ENCODE measurements at regions not wholly inside any gene's neighbourhood (a gene's known extent, or its start where the extent isn't known, plus 50 kb on each side); places are given as distances from the start of the nearest gene placed in this dataset.

GRCh38 chr5:116799401-116799800 is 224.8 kb upstream of the SEMA6A start:
- CTCF ChIA-PET, result no interaction called here
- POLR2A ChIA-PET, result no interaction called here
- DNase-seq (ENCODE audit: low read depth in 1 of 2, low spot score in 1 of 2) (no peak), ATAC-seq (no peak), FAIRE-seq (no peak)
- no peak overlapping the region for H3K4me2 ChIP-seq
- H3K4me1 ChIP-seq, result no peaks in the 10 kb centered on the region
- H3K4me3 ChIP-seq, result no peak overlapping the region
- no peak for TF ChIP-seq EHF (CRISPR knock-in tag; IDR thresholded peaks at IDR 0.05)
- TF ChIP-seq POLR2A (IDR thresholded peaks at IDR 0.05; ENCODE audit: low read length), result no peak
- no peak for TF ChIP-seq E2F6 (IDR thresholded peaks at IDR 0.05; ENCODE audit: borderline replicate concordance, low read depth)
- no peak for TF ChIP-seq MAFK (IDR thresholded peaks at IDR 0.05; ENCODE audit: partially characterized antibody)
- no peak for TF ChIP-seq FOXS1 (CRISPR knock-in tag; IDR thresholded peaks at IDR 0.05)
- H3K9me3 ChIP-seq, result no peaks in the 10 kb centered on the region
- no peak overlapping the region for H3K27ac ChIP-seq
- 73% methylated on average over 3 of the region's 3 CpGs for WGBS (ENCODE audit: missing lambda C conversion rate)

GRCh38 chr5:116795189-116795588 is 220.6 kb upstream of the SEMA6A start:
- ATAC-seq (no peak), FAIRE-seq (no peak), DNase-seq (ENCODE audit: low read depth in 1 of 2, low spot score in 1 of 2) (no peak)
- no peak overlapping the region for H3K27ac ChIP-seq
- CTCF ChIA-PET, result no interaction called here
- POLR2A ChIA-PET, result no interaction called here
- TF ChIP-seq RFX5 (IDR thresholded peaks at IDR 0.05) (no peak), HOXB13 (CRISPR knock-in tag; IDR thresholded peaks at IDR 0.05; ENCODE audit: low read depth) (no peak), GATA3 (IDR thresholded peaks at IDR 0.05; ENCODE audit: borderline replicate concordance) (no peak), FOSB (CRISPR knock-in tag; IDR thresholded peaks at IDR 0.05) (no peak), HMGXB4 (CRISPR knock-in tag; IDR thresholded peaks at IDR 0.05; ENCODE audit: borderline replicate concordance) (no peak), HDAC2 (IDR thresholded peaks at IDR 0.05) (no peak), EHF (CRISPR knock-in tag; IDR thresholded peaks at IDR 0.05) (no peak), TFCP2L1 (CRISPR knock-in tag; IDR thresholded peaks at IDR 0.05) (no peak), MAZ (IDR thresholded peaks at IDR 0.05; ENCODE audit: borderline replicate concordance, low read depth, low read length) (no peak), FOSL2 (IDR thresholded peaks at IDR 0.05) (no peak), FOSL2 (CRISPR knock-in tag; IDR thresholded peaks at IDR 0.05) (no peak), REST (IDR thresholded peaks at IDR 0.05) (no peak), ZNF302 (CRISPR knock-in tag; IDR thresholded peaks at IDR 0.05) (no peak), TP53 (CRISPR knock-in tag; IDR thresholded peaks at IDR 0.05) (no peak), CBX2 (IDR thresholded peaks at IDR 0.05; ENCODE audit: borderline replicate concordance, low read depth) (no peak), HOXB5 (CRISPR knock-in tag; IDR thresholded peaks at IDR 0.05) (no peak), RARB (CRISPR knock-in tag; IDR thresholded peaks at IDR 0.05) (no peak)
- 35% methylated on average over 2 of the region's 2 CpGs for WGBS (ENCODE audit: missing lambda C conversion rate)
- no peaks in the 10 kb centered on the region for H3K4me1 ChIP-seq
- H3K4me3 ChIP-seq, result no peak overlapping the region
- H3K9me3 ChIP-seq, result no peaks in the 10 kb centered on the region; the same call in 2 of the 3 replicates
- no peak overlapping the region for H3K4me2 ChIP-seq
